Panc1 (cell line): ENCODE measurements at regions not wholly inside any gene's neighbourhood (a gene's known extent, or its start where the extent isn't known, plus 50 kb on each side); places are given as distances from the start of the nearest gene placed in this dataset.

Experiments used
- ATAC-seq: fragments of 200-7000 bp; cut with Tn5 transposase; 2 replicates; pipeline ENCODE4 v1.9.1; 2020; ENCODE audit warnings: mild to moderate bottlenecking, moderate library complexity
- BruUV-seq: library from RNA; stranded (reverse); fragments of 400-500 nt; replicated peaks from 2 replicates; lab custom pipeline; 2021; lab: Mats Ljungman, UMichigan
- CTCF ChIA-PET: fragments of 300-600 bp; sonication (Branson Sonifier 250); formaldehyde crosslinking; loops from one replicate; lab custom pipeline; 2022; ENCODE audit warnings: antibody characterized with exemption; lab: Charles Lee
- POLR2A ChIA-PET: fragments of 300-600 bp; sonication (Branson Sonifier 250); formaldehyde crosslinking; loops from one replicate; lab custom pipeline; 2022; ENCODE audit warnings: antibody characterized with exemption; lab: Charles Lee
- DNase-seq: peaks from one replicate; pipeline ENCODE4 v3.0.0-alpha.2; 2010; ENCODE audit warnings: low read depth, low spot score
- H3K27ac ChIP-seq: 2 replicates; pipeline ENCODE4 v1.5.1; 2011; ENCODE audit warnings: mild to moderate bottlenecking, low read length, inconsistent platforms
- H3K27me3 ChIP-seq: fragments of 200-500 bp; sonication (Bioruptor generic); 2 replicates; pipeline ENCODE4 v1.6.0; 2014; ENCODE audit warnings: low read length, inconsistent platforms; ENCODE audit not compliant: control insufficient read depth, insufficient read depth
- H3K36me3 ChIP-seq: fragments of 200-500 bp; sonication (Bioruptor generic); 2 replicates; pipeline ENCODE4 v1.5.1; 2014; ENCODE audit warnings: inconsistent platforms, mild to moderate bottlenecking, low read length, moderate library complexity; ENCODE audit not compliant: control insufficient read depth, insufficient read depth
- H3K4me1 ChIP-seq: 2 replicates; pipeline ENCODE4 v1.5.1; 2011; ENCODE audit warnings: inconsistent platforms, mild to moderate bottlenecking, low read length, moderate library complexity; ENCODE audit not compliant: control insufficient read depth, insufficient read depth
- H3K4me3 ChIP-seq, 2 experiments: 2 replicates each; pipeline ENCODE4 v1.5.1; 2011 to 2012; ENCODE audit warnings: low read depth in 2 of 2, low read length in 2 of 2, mild to moderate bottlenecking in 2 of 2, inconsistent platforms in 1 of 2, moderate library complexity in 1 of 2
- H3K9me3 ChIP-seq: fragments of 200-500 bp; sonication (Bioruptor generic); 2 replicates; pipeline ENCODE4 v1.5.1; 2014; ENCODE audit warnings: low read depth, mild to moderate bottlenecking, inconsistent platforms, low read length, moderate library complexity; ENCODE audit not compliant: control insufficient read depth, insufficient read depth
- POLR2AphosphoS5 ChIP-seq: IDR thresholded peaks from 2 replicates; pipeline ENCODE4 v1.6.1; 2012; ENCODE audit warnings: mild to moderate bottlenecking, low read depth, low read length, moderate library complexity
- REST ChIP-seq, 2 experiments: IDR thresholded peaks; 2 replicates each; pipeline ENCODE4 v1.6.1; 2011 to 2012; ENCODE audit warnings: low read depth in 2 of 2, control low read depth in 1 of 2, low read length in 1 of 2, mild to moderate bottlenecking in 1 of 2, moderate library complexity in 1 of 2; ENCODE audit not compliant: insufficient read depth in 1 of 2
- SIN3A ChIP-seq: IDR thresholded peaks from 2 replicates; pipeline ENCODE4 v1.6.1; 2012; ENCODE audit warnings: low read depth, mild to moderate bottlenecking, low read length, moderate library complexity, borderline replicate concordance; ENCODE audit not compliant: insufficient read depth
- TCF7L2 ChIP-seq: IDR thresholded peaks from 2 replicates; pipeline ENCODE4 v1.6.1; 2011; ENCODE audit warnings: mild to moderate bottlenecking, low read depth, low read length, inconsistent platforms
- in situ Hi-C: cut with HindIII; loops from 2 replicates; pipeline ENCODE4 v1.10.0; 2016; ENCODE audit warnings: low sequenced_read_pairs, low pct_unique_long_range_greater_than_20kb
- intact Hi-C: fragments of 100-400 bp; cut with micrococcal nuclease; formaldehyde crosslinking; loops from one replicate; pipeline ENCODE4 v1.10.0; 2022; ENCODE audit not compliant: unreplicated experiment
- TF ChIP-seq, protein P1 (sequence below): fragments of 450-650 bp; IDR thresholded peaks from 2 replicates; pipeline ENCODE4 v1.5.1; 2017; ENCODE audit warnings: mild to moderate bottlenecking

GRCh38 chr1:14516974-14517840 lies 81.3 kb upstream of the KAZN start:
- no peak for DNase-seq
- Histone ChIP-seq H3K27me3 (no peaks in the 10 kb centered on the region), H3K36me3 (no peaks in the 10 kb centered on the region), H3K9me3 (no peaks in the 10 kb centered on the region), H3K27ac (no peak overlapping the region), H3K4me3 (no peak overlapping the region), H3K4me1 (no peaks in the 10 kb centered on the region)
- BruUV-seq = no TSS peak
- in situ Hi-C loops (no loop called here), intact Hi-C loops (no loop called here)
- ChIA-PET POLR2A (no interaction called here), CTCF (interaction anchor here (0.7 kb wide), 1 partner anchor 569 kb away, joined by 8 read pairs; no protein-coding TSS in a partner anchor)
- ATAC-seq = no peak
- TF ChIP-seq POLR2AphosphoS5 (no peak), TCF7L2 (no peak), REST (IDR thresholded peaks at IDR 0.05; ENCODE audit: insufficient read depth in 1 of 2, low read depth in 2 of 2, low read length in 1 of 2) (no peak), SIN3A (no peak)

GRCh38 chr1:14517841-14518180 lies 80.7 kb upstream of the KAZN start:
- Histone ChIP-seq H3K9me3 (no peaks in the 10 kb centered on the region), H3K27me3 (no peaks in the 10 kb centered on the region), H3K36me3 (no peaks in the 10 kb centered on the region), H3K4me3 (no peak overlapping the region), H3K4me1 (no peaks in the 10 kb centered on the region), H3K27ac (no peak overlapping the region)
- TF ChIP-seq POLR2AphosphoS5 (no peak), TCF7L2 (no peak), REST (IDR thresholded peaks at IDR 0.05; ENCODE audit: insufficient read depth in 1 of 2, low read depth in 2 of 2, low read length in 1 of 2) (no peak), SIN3A (no peak)
- TF ChIP-seq, protein P1, sequence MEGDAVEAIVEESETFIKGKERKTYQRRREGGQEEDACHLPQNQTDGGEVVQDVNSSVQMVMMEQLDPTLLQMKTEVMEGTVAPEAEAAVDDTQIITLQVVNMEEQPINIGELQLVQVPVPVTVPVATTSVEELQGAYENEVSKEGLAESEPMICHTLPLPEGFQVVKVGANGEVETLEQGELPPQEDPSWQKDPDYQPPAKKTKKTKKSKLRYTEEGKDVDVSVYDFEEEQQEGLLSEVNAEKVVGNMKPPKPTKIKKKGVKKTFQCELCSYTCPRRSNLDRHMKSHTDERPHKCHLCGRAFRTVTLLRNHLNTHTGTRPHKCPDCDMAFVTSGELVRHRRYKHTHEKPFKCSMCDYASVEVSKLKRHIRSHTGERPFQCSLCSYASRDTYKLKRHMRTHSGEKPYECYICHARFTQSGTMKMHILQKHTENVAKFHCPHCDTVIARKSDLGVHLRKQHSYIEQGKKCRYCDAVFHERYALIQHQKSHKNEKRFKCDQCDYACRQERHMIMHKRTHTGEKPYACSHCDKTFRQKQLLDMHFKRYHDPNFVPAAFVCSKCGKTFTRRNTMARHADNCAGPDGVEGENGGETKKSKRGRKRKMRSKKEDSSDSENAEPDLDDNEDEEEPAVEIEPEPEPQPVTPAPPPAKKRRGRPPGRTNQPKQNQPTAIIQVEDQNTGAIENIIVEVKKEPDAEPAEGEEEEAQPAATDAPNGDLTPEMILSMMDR = no peak
- intact Hi-C loops (no loop called here), in situ Hi-C loops (no loop called here)
- ChIA-PET POLR2A (no interaction called here), CTCF (interaction anchor here (0.7 kb wide), 1 partner anchor 568 kb away, joined by 8 read pairs; no protein-coding TSS in a partner anchor)
- ATAC-seq = no peak
- BruUV-seq = no TSS peak
- DNase-seq = no peak
